GM12892 (cell line): ENCODE measurements at regions not wholly inside any gene's neighbourhood (a gene's known extent, or its start where the extent isn't known, plus 50 kb on each side); places are given as distances from the start of the nearest gene placed in this dataset.

Experiments used
- POLR2A ChIP-seq: IDR thresholded peaks from 2 replicates; pipeline ENCODE4 v1.6.1; 2011; ENCODE audit warnings: low read depth, low read length, control low read depth
- POLR2AphosphoS5 ChIP-seq: IDR thresholded peaks from 2 replicates; pipeline ENCODE4 v1.6.1; 2011; ENCODE audit warnings: low read depth, low read length, control low read depth
- TAF1 ChIP-seq: IDR thresholded peaks from 2 replicates; pipeline ENCODE4 v1.6.1; 2011; ENCODE audit warnings: low read depth, mild to moderate bottlenecking, control low read depth, low read length, borderline replicate concordance

DNA sequence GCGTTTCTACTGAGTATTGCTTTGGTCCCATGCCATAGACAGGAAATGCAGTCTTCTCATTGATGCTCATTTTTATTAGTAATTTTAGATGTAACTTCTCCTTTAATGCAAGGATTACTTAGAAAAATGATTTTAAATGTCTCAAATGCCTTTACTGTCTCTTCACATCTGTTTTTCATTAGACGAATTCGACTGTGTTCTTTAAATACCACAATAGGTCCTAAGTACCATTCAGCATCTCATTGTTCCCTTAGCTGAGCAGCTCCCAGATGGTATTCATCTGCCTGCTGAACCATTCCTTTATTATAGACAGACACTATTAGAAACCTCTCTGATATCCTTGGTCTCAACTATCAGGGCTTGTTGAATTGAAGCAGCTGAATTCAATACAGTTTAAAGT lies 113.6 kb downstream of the LSMEM1 start:
- TF ChIP-seq POLR2AphosphoS5 (no peak), POLR2A (no peak), TAF1 (no peak)
